Chondrocyte (in vitro differentiated cells): ENCODE measurements at regions not wholly inside any gene's neighbourhood (a gene's known extent, or its start where the extent isn't known, plus 50 kb on each side); places are given as distances from the start of the nearest gene placed in this dataset.

Experiments
- DNase-seq: peaks from one replicate; pipeline ENCODE4 v3.0.0; 2021; ENCODE audit warnings: mixed read lengths, low spot score
- H3K27ac Mint-ChIP-seq: one replicate; pipeline ENCODE4 v1.8.0; 2021; ENCODE audit warnings: mild to moderate bottlenecking, moderate library complexity, mixed read lengths; ENCODE audit not compliant: unreplicated experiment
- H3K27me3 Mint-ChIP-seq: 2 replicates; pipeline ENCODE4 v1.8.0; 2021; ENCODE audit warnings: low read depth, mixed read lengths
- H3K36me3 Mint-ChIP-seq: 2 replicates; pipeline ENCODE4 v1.8.0; 2021; ENCODE audit warnings: low read depth, mixed read lengths
- H3K4me1 Mint-ChIP-seq: 2 replicates; pipeline ENCODE4 v1.8.0; 2021; ENCODE audit warnings: low read depth, mild to moderate bottlenecking, mixed read lengths
- H3K4me3 Mint-ChIP-seq: one replicate; pipeline ENCODE4 v1.8.0; 2021; ENCODE audit warnings: mild to moderate bottlenecking, moderate library complexity, mixed read lengths; ENCODE audit not compliant: unreplicated experiment
- H3K9me3 Mint-ChIP-seq: 2 replicates; pipeline ENCODE4 v1.8.0; 2021; ENCODE audit warnings: low read depth, mixed read lengths
- CTCF ChIP-seq: fragments of 200-600 bp; sonication (generic); IDR thresholded peaks from 2 replicates; pipeline ENCODE4 v1.5.0; 2021; ENCODE audit warnings: antibody characterized with exemption, mild to moderate bottlenecking, moderate library complexity

- no peak overlapping the region for H3K4me3 Mint-ChIP-seq
These were observed 562.9 kb upstream of the FAT1 start for GRCh38 chr4:187286525-187286924.

GRCh38 chr4:187289371-187289770 lies 565.7 kb upstream of the FAT1 start:
- DNase-seq, result no peak
- H3K27ac Mint-ChIP-seq, result peak overlapping the region; percentile 60
- peaks cover 20% of the 10 kb centered on the region for H3K4me1 Mint-ChIP-seq
- no peaks in the 10 kb centered on the region for H3K36me3 Mint-ChIP-seq
- no peak overlapping the region for H3K4me3 Mint-ChIP-seq
- H3K27me3 Mint-ChIP-seq, result no peaks in the 10 kb centered on the region
- TF ChIP-seq CTCF, result no peak
- H3K9me3 Mint-ChIP-seq, result peaks cover 14% of the 10 kb centered on the region

More at GRCh38 chr4:187286525-187286924, 562.9 kb upstream of the FAT1 start:
- no peak overlapping the region for H3K27ac Mint-ChIP-seq
- no peak for DNase-seq
- TF ChIP-seq CTCF, result no peak
- peaks cover 6% of the 10 kb centered on the region for H3K9me3 Mint-ChIP-seq
- H3K4me1 Mint-ChIP-seq, result peaks cover 20% of the 10 kb centered on the region
- no peaks in the 10 kb centered on the region for H3K27me3 Mint-ChIP-seq
- H3K36me3 Mint-ChIP-seq, result no peaks in the 10 kb centered on the region

- Mint-ChIP-seq H3K27me3 (no peaks in the 10 kb centered on the region), H3K4me1 (peaks cover 41% of the 10 kb centered on the region), H3K4me3 (no peak overlapping the region), H3K9me3 (peaks cover 33% of the 10 kb centered on the region), H3K27ac (peak overlapping the region; percentile 14), H3K36me3 (peaks cover 9% of the 10 kb centered on the region)
- no peak for TF ChIP-seq CTCF
- no peak for DNase-seq
These were observed 571.2 kb upstream of the FAT1 start for GRCh38 chr4:187294861-187295260.

GRCh38 chr4:187301923-187302322 lies 578.3 kb upstream of the FAT1 start:
- no peak overlapping the region for H3K27ac Mint-ChIP-seq
- H3K4me1 Mint-ChIP-seq, result peaks cover 47% of the 10 kb centered on the region
- peaks cover 7% of the 10 kb centered on the region for H3K9me3 Mint-ChIP-seq
- H3K27me3 Mint-ChIP-seq, result no peaks in the 10 kb centered on the region
- peaks cover 2% of the 10 kb centered on the region for H3K36me3 Mint-ChIP-seq
- no peak for DNase-seq
- no peak for TF ChIP-seq CTCF
- H3K4me3 Mint-ChIP-seq, result no peak overlapping the region

DNA sequence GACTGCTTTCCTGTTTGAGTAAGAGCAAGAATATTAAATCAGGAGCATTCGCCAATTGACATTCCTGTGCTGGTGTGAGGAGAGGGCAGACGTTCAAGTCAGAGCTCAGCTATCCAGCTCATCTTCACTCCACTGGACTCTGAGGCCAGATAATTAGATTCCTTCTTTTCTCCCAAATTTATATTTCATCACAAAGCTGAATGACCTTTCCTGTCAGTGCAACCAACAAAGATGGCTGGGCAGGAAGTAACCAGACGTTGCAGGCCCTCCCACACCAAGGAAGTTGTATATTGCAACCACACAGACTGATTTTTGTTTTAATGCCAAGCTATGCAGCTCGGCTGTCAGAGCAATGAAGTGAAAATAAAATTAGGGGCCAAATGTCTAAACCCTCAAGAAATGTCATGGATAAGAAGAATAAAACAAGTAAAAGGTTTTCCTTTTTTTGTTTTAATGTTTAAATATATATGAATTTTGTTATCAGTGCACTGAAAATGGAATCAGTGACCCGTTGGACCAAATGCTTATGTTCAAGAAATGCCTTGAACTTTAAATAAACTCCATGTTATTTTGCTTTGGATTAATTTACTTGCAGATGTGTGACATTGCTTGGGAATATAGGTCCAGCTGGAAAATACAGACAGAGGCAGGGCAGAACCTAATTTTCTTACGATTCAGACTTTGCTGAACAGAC lies 578.9 kb upstream of the FAT1 start:
- Mint-ChIP-seq H3K27ac (peak overlapping the region; percentile 25), H3K27me3 (no peaks in the 10 kb centered on the region), H3K36me3 (peaks cover 2% of the 10 kb centered on the region), H3K4me1 (peaks cover 54% of the 10 kb centered on the region), H3K4me3 (no peak overlapping the region), H3K9me3 (peaks cover 4% of the 10 kb centered on the region)
- no peak for DNase-seq
- no peak for TF ChIP-seq CTCF
